NCI-H69 (cell line): ENCODE measurements at regions not wholly inside any gene's neighbourhood (a gene's known extent, or its start where the extent isn't known, plus 50 kb on each side); places are given as distances from the start of the nearest gene placed in this dataset.
"Not testable (repeated sequence)": the region's sequence is repeated elsewhere in the genome, so short reads cannot be mapped to it uniquely, and the experiment has no call there.

Experiments used
- DNase-seq: peaks from one replicate; lab custom pipeline; 2025; lab: John Stamatoyannopoulos, UW

GRCh38 chr2:77834360-77835002 lies 312.3 kb upstream of the LRRTM4 start:
- DNase-seq, result no peak

GRCh38 chr2:77838441-77838840 lies 316.3 kb upstream of the LRRTM4 start:
- no peak for DNase-seq

- no peak for DNase-seq
Observed at GRCh38 chr2:77839102-77839501, 316.9 kb upstream of the LRRTM4 start.

GRCh38 chr2:77862120-77862519 lies 339.9 kb upstream of the LRRTM4 start:
- DNase-seq, result no peak

- DNase-seq, result no peak
Observed at GRCh38 chr2:77864426-77864825, 342.2 kb upstream of the LRRTM4 start.

- no peak for DNase-seq
Observed at GRCh38 chr2:77866661-77867060, 344.5 kb upstream of the LRRTM4 start.

- DNase-seq, result no peak
Observed at GRCh38 chr2:77867146-77867545, 345.0 kb upstream of the LRRTM4 start.

GRCh38 chr2:77873506-77873905 lies 351.3 kb upstream of the LRRTM4 start:
- DNase-seq, result no peak

GRCh38 chr2:77900211-77900610 lies 378.0 kb upstream of the LRRTM4 start:
- DNase-seq, result not testable (repeated sequence)

GRCh38 chr2:77910136-77910535 lies 388.0 kb upstream of the LRRTM4 start:
- DNase-seq, result no peak

GRCh38 chr2:77920838-77921366 lies 398.7 kb upstream of the LRRTM4 start:
- DNase-seq, result no peak

GRCh38 chr2:77922567-77922966 lies 400.4 kb upstream of the LRRTM4 start:
- no peak for DNase-seq

- no peak for DNase-seq
Observed at GRCh38 chr2:77937366-77937765, 415.2 kb upstream of the LRRTM4 start.

GRCh38 chr2:77938462-77938861 lies 416.3 kb upstream of the LRRTM4 start:
- no peak for DNase-seq

GRCh38 chr2:77939370-77939769 lies 417.2 kb upstream of the LRRTM4 start:
- no peak for DNase-seq

- no peak for DNase-seq
Observed at GRCh38 chr2:77939801-77940200, 417.6 kb upstream of the LRRTM4 start.

- no peak for DNase-seq
Observed at GRCh38 chr2:77954931-77955330, 432.8 kb upstream of the LRRTM4 start.

- no peak for DNase-seq
Observed at GRCh38 chr2:77962943-77963342, 440.8 kb upstream of the LRRTM4 start.

- DNase-seq, result peak; percentile 1
Observed at GRCh38 chr2:77977471-77978063, 455.4 kb upstream of the LRRTM4 start.

GRCh38 chr2:77995161-77995560 lies 473.0 kb upstream of the LRRTM4 start:
- no peak for DNase-seq

GRCh38 chr2:77999376-77999775 lies 477.2 kb upstream of the LRRTM4 start:
- DNase-seq, result no peak

- no peak for DNase-seq
Observed at GRCh38 chr2:78009289-78009688, 487.1 kb upstream of the LRRTM4 start.

- DNase-seq, result no peak
Observed at GRCh38 chr2:78011251-78011650, 489.1 kb upstream of the LRRTM4 start.

GRCh38 chr2:78020491-78020890 lies 498.3 kb upstream of the LRRTM4 start:
- peak; percentile 56 for DNase-seq
